Mucosa of gallbladder (tissue), 1 donor: ENCODE measurements at regions not wholly inside any gene's neighbourhood (a gene's known extent, or its start where the extent isn't known, plus 50 kb on each side); places are given as distances from the start of the nearest gene placed in this dataset.
"Not testable (repeated sequence)": the region's sequence is repeated elsewhere in the genome, so short reads cannot be mapped to it uniquely, and the experiment has no call there.

Experiments used
- DNase-seq: peaks from one replicate; pipeline ENCODE4 v3.0.0-alpha.2; 2020; ENCODE audit warnings: low spot score
- donor health status: DM: no; HTN: no; CAD: no.

- no peak for DNase-seq
Measured at GRCh38 chr3:164375538-164375937, 702.8 kb downstream of the SI start.

DNA sequence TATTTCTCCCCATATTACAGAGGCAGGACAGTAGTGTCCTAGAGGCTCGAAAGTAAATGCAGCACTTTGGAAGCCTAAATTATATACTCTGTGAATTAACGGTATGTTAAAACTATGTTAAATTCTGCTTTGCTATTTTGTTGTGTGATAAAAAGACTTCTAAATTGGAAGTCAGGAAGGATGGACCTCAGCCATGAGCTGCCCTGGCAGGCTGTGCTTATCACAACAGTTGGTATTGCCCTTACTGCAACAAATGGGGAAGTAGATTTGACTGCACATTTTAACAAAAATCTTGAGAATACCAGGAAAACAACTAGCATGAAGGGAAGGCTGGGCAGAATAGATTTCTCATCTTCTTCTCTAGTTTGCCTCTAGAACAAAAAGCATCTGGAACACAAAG is 706.6 kb downstream of the SI start:
- DNase-seq = no peak

- DNase-seq = no peak
Measured at GRCh38 chr3:164370970-164371369, 707.3 kb downstream of the SI start.

DNA sequence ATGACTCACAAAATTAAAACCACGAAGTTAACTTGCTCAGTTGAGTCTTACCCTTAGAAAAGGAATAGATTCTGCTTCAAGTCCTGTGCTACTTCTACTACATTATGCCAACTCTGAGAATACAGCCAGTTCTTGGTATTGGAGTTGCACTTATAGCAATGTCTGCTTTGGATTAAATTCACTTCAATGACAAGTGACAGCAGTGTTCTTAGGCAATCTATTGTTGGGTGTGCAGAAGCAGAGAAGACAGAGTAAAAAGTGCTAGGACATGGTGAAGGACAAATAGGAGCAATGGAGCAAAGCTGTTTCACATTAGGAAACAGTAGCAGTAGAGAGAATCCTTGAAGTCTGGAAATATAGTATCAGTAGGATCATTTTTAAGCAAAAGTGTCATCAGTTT is 713.1 kb downstream of the SI start:
- no peak for DNase-seq

DNA sequence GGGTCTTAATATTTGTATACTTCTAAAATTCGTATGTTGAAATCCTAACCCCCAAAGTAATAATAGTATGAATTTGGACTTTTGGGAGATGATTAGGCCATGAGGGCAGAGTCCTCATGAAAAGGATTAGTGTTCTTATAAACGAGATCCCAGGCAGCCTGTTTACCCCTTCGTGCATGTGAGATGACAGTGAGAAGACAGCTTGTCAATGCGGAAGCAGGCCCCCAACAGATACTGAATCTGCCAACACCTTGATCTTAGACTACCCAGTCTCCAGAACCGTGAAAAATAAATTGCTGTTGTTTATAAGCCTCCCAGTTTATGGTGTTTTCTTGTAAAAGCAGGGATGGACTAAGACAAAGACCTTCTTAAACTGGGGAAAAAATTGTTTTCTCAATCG is 714.2 kb downstream of the SI start:
- DNase-seq = no peak

DNA sequence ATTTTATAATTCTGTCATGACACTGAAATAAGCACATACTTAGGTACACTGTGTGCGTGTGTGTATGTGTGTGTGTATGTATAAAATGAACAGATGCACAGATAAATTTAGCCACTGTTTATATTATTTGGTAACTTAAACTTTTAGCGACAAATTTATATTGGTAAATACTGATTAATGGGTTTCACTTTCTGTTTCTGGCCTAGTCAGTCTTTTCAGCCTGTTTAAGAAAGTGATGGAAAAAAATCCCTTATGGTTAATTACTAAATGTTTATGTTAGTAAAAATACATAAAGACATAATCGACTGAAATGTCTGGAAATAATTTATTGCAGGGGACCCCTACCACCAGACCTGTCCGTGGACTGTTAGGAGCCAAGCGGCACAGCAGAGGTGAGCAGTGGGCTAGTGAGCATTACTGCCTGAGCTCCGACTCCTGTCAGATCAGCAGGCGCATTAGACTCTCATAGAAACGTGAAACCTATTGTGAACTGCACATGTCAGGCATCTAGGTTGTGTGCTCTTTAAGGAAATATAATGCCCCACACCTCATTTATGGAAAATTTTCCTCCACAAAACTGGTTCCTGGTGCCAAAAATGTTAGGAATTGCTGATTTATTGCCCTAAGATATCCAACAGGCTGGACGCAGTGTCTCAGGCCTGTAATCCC is 717.4 kb downstream of the SI start:
- no peak for DNase-seq

DNA sequence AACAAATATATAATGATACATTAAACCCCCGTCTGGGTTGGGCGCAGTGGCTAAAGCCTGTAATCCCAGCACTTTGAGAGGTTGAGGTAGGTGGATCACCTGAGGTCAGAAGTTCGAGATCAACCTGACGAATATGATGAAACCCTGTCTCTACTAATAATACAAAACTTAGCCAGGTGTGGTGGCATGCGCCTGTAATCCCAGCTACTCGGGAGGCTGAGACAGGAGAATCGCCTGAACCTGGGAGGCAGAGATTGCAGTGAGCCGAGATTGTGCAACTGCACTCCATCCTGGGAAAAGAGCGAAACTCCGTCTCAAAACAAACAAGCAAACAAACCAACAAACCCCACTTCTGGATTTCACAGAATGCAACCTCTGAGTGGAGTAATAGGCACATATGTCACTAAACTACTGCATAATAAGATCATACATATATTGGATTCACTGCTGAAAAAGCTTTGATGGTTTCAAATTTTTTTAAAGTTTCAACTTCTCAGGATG is 718.2 kb downstream of the SI start:
- no peak for DNase-seq

DNA sequence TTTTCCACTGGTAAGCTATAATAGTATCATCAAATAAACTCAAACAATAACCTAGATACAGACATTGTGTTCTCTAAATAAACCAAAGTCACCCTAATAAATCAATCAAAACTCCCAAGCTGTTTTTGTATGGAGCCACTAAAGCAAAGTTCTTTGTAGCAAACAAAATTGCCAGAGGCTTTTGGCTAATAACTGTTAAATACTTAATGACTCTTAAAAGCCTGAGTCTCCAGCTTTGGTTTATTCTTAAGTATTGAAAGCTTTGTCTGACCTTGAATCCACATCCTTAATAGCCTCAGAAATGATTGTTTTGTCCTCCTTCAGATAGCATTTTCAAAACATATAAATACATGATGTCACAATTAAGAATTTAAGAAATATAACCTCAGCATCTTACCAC is 725.3 kb downstream of the SI start:
- DNase-seq = no peak

- no peak for DNase-seq
Measured at GRCh38 chr3:164351131-164351530, 727.2 kb downstream of the SI start.

GRCh38 chr3:164342206-164342605 is 736.1 kb downstream of the SI start:
- DNase-seq = not testable (repeated sequence)

- DNase-seq = no peak
Measured at GRCh38 chr3:164341086-164341485, 737.2 kb downstream of the SI start.

DNA sequence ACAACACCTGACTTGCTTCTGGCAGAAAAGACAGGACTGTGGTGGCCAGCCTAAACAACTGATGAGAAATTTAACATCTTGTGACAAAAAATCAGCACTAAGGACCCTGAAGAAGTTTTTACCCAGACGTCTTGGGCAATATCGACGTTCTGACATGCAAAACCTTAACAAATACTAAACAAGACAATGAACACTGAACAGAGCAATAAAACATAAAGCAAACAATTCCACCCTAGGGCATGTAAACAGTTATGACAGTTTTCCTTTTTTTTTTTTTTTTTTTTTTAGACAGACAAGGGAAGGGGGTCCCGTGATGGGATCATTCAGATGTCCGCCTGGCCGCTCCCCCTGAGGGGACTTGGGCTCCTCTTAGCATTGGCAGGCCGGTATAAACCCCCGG is 738.0 kb downstream of the SI start:
- no peak for DNase-seq

DNA sequence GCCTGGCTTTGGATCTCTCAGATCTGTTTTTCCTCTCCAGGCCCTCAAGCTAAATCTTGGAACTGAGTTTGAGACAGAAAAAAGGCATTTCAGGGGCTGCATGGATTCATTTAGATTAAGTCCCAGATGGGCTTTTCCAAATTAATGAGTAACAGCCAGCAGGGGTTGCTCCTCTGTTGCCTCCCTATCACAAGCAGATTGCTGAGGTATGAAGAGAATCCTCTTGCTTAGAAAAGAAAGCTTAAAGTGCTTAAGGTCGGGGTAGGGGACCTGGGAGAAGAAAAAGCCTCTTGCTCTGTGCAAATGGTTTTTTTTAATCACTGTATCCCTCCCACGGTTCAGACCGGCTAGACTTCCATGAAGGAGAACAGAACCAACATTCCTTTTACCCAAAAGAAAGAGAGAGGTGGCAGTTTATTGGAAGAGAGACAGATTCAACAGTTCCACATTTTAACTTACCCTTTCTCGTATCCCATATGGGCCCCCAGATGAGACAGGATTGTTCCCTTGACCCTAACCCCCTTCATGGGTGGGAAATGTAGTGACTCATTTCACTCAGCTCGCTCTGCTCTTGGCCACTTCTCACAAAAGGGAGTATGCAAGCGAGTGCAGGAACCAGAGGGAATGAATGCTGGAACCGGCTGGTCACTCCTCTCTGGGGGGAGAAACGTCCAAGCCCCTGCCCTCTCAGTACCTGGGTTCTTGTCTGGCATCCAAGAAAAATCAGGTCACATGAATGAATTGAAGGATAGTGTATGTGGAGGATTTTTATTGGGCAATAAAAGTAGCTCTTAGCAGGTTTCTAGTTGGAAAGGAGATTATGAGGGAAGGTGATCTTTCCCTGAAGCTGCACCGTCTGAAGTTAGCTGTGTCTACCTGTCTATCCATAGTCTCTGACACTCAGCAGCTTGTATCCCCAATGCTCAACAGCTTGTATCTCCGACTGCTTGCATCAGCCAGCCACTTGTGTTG is 745.2 kb downstream of the SI start:
- no peak for DNase-seq

DNA sequence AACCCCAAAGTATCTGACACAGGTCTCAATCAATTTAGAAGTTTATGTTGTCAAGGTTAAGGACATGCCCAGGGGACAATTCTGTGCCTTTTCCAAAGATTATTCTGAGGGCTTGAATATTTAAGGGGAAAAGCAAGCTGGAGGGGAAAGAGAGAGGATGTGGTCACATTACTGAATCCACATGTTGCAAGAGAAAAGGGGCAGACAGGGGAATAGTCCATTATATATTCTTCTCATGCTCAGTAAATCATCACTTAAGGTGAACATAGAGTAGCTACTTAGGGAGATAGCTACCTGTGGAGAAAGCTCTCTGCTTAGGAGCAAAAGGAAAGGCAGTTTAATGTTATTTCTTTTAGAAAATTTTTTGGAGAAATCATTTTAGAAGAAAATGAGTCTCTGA is 751.6 kb downstream of the SI start:
- no peak for DNase-seq

GRCh38 chr3:164320962-164321361 is 757.3 kb downstream of the SI start:
- DNase-seq = no peak

DNA sequence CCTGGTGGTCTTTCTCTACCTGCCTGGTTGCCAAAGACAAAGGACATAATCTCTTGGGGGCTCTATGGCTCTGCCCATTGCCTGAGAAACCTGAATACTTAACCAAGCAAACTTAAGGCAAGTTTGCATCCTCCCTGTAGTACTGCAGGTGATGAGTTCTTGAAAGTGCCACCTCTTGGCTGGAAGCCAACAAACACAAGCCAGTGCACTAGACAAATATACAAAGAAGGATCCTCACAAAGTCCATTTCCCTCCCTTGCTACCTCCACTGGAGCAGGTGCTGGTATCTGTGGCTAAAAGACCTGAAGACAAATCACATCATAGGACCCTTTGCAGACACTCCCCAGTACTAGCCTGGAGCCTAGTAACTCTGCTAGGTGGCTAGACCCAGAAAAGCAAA is 772.3 kb downstream of the SI start:
- DNase-seq = no peak

- no peak for DNase-seq
Measured at GRCh38 chr3:164303894-164304293, 774.4 kb downstream of the SI start.

DNA sequence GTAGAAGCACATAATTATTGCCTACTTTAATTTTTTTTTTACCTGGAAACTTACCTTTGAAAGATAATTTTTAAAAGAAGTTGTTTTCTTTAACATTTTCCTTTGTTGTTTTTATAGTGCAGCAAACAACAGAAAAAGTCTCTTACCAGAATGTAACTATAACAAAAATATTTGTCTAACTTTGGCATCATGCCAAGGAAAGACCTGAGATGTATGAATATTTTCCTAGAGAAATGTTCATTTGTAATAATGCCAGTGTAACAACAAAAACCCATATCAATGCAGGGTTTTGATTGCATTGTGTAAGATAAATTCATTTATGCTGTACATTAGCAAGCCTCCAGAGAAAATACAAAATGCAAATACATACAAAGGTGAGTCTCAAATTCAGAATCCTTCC is 775.7 kb downstream of the SI start:
- DNase-seq = no peak

GRCh38 chr3:164291486-164291885 is 786.8 kb downstream of the SI start:
- not testable (repeated sequence) for DNase-seq

GRCh38 chr3:164278550-164278949 is 799.7 kb downstream of the SI start:
- DNase-seq = no peak

DNA sequence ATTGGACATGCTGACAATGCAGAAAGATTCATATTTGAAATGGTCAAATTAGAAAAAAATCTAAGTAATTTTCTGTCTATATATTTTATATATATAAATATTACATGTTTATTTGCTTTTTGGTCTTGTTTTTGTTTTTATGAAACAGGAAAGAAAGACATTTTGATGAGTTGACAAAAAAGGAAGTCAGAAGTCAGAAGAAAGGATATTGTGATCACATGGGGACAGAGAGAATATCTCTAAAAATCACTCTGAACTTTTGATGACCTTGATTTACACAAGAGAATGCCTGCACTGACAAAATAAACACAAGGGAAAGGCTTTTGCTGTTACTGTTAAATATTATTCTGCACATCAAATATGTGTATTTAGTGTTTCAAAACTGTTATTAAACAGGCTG is 811.2 kb downstream of the SI start:
- DNase-seq = no peak

GRCh38 chr3:164250923-164251322 is 827.4 kb downstream of the SI start:
- DNase-seq = no peak

- DNase-seq = no peak
Measured at GRCh38 chr3:164236851-164237250, 841.4 kb downstream of the SI start.
